ENCODE measurements at regions not wholly inside any gene's neighbourhood (a gene's known extent, or its start where the extent isn't known, plus 50 kb on each side); places are given as distances from the start of the nearest gene placed in this dataset.

DNA sequence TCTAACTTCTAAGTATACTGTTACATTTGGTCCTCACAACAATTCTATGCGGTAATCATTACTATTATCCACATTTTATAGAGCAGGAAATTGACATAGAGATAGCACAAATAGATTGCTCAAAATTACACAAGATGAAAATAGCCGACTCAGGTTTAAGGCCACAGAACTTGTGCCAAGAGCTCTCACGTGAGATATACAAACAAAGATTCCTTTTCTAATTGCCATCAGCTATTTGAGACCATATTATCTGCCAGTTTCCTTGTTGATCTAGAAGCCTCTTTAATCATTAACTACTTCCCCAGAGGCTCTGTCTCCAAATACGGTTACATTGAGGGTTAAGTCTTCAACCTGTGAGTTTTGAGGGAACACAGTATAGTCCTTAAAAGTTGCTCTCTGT lies 61.0 kb upstream of the GLYATL1B start:
- TF ChIP-seq, protein P1, sequence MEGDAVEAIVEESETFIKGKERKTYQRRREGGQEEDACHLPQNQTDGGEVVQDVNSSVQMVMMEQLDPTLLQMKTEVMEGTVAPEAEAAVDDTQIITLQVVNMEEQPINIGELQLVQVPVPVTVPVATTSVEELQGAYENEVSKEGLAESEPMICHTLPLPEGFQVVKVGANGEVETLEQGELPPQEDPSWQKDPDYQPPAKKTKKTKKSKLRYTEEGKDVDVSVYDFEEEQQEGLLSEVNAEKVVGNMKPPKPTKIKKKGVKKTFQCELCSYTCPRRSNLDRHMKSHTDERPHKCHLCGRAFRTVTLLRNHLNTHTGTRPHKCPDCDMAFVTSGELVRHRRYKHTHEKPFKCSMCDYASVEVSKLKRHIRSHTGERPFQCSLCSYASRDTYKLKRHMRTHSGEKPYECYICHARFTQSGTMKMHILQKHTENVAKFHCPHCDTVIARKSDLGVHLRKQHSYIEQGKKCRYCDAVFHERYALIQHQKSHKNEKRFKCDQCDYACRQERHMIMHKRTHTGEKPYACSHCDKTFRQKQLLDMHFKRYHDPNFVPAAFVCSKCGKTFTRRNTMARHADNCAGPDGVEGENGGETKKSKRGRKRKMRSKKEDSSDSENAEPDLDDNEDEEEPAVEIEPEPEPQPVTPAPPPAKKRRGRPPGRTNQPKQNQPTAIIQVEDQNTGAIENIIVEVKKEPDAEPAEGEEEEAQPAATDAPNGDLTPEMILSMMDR (conservative IDR thresholded peaks at IDR 0.05; ENCODE audit: low read depth, low read length): no peak
- TF ChIP-seq EZH2 (IDR thresholded peaks at IDR 0.05; ENCODE audit: borderline replicate concordance, low read depth, low read length, poor library complexity, severe bottlenecking): no peak

All from A673 (cell line).